ENCODE measurements at regions not wholly inside any gene's neighbourhood (a gene's known extent, or its start where the extent isn't known, plus 50 kb on each side); places are given as distances from the start of the nearest gene placed in this dataset.
A peak's percentile ranks its signal among the peaks of the same experiment; 100 is the strongest.

- TF ChIP-seq CTCF (IDR thresholded peaks at IDR 0.05) = no peak
- no peak overlapping the region for H3K27ac ChIP-seq
- no peak for DNase-seq (ENCODE audit: low spot score)
- H3K4me3 ChIP-seq = no peak overlapping the region
Observed at GRCh38 chr10:79013406-79013987, 55.3 kb upstream of the ZMIZ1 start.

GRCh38 chr10:79014796-79015195 is 54.0 kb upstream of the ZMIZ1 start:
- Histone ChIP-seq H3K4me3 (no peak overlapping the region), H3K27ac (no peak overlapping the region)
- DNase-seq (ENCODE audit: low spot score) = no peak
- no peak for TF ChIP-seq CTCF (IDR thresholded peaks at IDR 0.05)

GRCh38 chr10:79017882-79018520 is 50.8 kb upstream of the ZMIZ1 start:
- DNase-seq (ENCODE audit: low spot score) = no peak
- no peak overlapping the region for H3K27ac ChIP-seq

GRCh38 chr10:79018521-79019011 is 50.2 kb upstream of the ZMIZ1 start:
- DNase-seq (ENCODE audit: low spot score) = peak; percentile 68
- no peak for TF ChIP-seq CTCF (IDR thresholded peaks at IDR 0.05)
- no peak overlapping the region for H3K4me3 ChIP-seq
- no peak overlapping the region for H3K27ac ChIP-seq

More at GRCh38 chr10:79017882-79018520, 50.8 kb upstream of the ZMIZ1 start:
- no peak overlapping the region for H3K4me3 ChIP-seq
- TF ChIP-seq CTCF (IDR thresholded peaks at IDR 0.05) = no peak

Measured in coronary artery (tissue), 2 donors.